GM13977 (cell line): ENCODE measurements at regions not wholly inside any gene's neighbourhood (a gene's known extent, or its start where the extent isn't known, plus 50 kb on each side); places are given as distances from the start of the nearest gene placed in this dataset.

ENCODE experiments used
- DNase-seq: peaks from one replicate; pipeline ENCODE4 v3.0.0; 2012; ENCODE audit warnings: low spot score
- CTCF ChIP-seq: IDR thresholded peaks from 2 replicates; pipeline ENCODE4 v1.5.1; 2012; ENCODE audit warnings: mild to moderate bottlenecking, control low read depth; ENCODE audit not compliant: insufficient read depth; ENCODE audit errors: extremely low read depth, missing control alignments
- in situ Hi-C: fragments of 300-500 bp; cut with MboI; formaldehyde crosslinking; loops from one replicate; pipeline ENCODE4 v1.12.0; 2022; ENCODE audit warnings: low sequenced_read_pairs, low pct_unique_long_range_greater_than_20kb, mixed read lengths, inconsistent platforms; ENCODE audit not compliant: unreplicated experiment

DNA sequence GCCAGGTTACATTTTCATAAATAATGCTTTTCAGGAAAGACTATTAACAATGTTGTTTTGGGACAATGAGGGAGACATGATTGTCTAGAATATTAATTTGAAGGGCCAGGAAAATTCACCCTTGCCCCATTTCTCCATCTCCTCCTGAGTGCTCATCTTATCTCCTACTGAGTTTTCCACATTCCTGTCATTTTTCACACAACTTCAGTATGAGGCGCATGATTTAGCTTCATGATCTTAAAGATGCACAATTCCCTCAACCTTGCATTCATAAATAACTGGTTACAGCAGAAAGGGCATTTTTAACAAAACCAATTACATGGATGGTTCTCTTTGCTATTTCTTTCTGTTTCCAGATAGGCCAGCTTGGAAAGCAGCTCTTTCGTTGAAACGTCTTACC is 1699.2 kb upstream of the IGFBP7 start:
- DNase-seq = no peak
- no peak for TF ChIP-seq CTCF
- in situ Hi-C loops = no loop called here

DNA sequence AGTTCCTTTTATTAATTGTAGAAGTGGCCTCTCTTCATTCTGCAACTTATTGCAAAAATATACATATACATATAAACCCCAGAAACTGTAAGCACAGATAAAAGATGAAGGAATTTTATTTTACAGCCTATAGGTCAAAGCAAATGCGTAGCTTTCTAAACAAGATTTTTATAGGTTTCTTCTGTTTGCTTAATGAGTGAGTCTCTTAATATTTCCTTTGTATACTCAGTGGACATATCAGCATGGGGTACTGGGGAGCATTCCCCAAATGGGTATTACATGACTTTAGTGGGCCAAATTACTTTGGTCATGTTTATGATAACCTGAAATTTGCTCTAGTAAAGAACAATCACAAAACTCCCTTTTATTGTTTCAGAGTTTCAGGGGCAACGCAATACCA is 1698.6 kb upstream of the IGFBP7 start:
- TF ChIP-seq CTCF = no peak
- in situ Hi-C loops = no loop called here
- DNase-seq = no peak

DNA sequence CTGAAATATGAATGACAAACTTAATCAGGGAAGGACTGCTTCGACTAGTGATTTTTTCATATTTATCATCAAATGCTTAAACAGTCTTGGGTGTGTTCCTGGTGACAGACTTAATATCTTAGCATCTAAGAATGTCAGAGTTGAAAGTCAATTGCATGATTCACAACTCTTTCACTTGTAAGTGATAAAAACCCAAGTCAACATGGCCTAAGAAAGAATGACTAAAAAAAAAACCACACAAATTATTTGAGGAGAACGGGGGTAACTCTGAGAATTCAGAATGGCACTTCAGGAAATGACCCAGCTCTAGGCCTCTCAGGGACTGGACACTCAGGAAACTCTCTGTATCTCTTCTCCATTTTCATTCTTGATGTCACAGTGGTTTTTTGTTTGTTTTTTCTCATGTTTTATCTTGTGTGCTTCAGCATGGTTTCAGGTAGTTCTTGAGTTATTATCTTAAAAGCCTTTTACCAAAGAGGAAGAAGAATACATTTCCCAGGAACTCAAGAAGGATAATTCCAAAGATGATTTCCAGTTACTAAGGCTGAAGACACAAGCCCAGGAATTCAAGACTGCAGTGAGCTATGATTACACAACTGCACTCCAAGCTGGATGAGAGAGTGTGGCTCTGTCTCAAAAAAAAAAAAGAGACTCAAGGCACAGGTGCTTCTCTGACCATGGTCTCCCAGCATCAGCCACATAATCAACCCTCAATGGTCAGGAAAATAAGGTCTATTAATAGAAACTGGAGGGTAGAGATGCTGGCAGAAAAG is 1697.8 kb upstream of the IGFBP7 start:
- no peak for TF ChIP-seq CTCF
- DNase-seq = no peak
- in situ Hi-C loops = no loop called here

GRCh38 chr4:58776627-58777026 is 1666.4 kb upstream of the IGFBP7 start:
- in situ Hi-C loops = no loop called here
- no peak for DNase-seq
- TF ChIP-seq CTCF = no peak

GRCh38 chr4:58767598-58767997 is 1657.4 kb upstream of the IGFBP7 start:
- DNase-seq = no peak
- TF ChIP-seq CTCF = no peak

DNA sequence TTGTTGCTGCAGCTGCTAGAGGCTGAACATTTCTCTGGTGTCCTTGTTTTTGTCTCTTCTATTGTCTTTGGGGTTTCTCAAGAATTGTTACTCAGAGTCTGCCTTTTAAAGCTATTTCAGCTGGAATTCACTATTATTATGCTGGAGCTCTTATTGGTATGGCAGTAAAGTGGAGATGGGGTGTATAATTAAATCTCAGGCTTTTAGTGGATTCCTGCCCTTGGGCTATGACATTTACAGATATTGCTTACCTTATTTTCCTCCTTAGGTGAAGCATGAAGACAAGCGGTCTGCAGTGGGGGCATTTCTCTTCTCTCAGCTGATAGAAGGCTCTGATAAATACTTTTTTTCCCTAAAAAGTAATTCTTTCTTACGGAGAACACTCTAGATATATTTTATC is 1656.6 kb upstream of the IGFBP7 start:
- no peak for TF ChIP-seq CTCF
- no peak for DNase-seq
- in situ Hi-C loops = no loop called here

More at GRCh38 chr4:58767598-58767997, 1657.4 kb upstream of the IGFBP7 start:
- in situ Hi-C loops = no loop called here

GRCh38 chr4:58761563-58761962 is 1651.4 kb upstream of the IGFBP7 start:
- in situ Hi-C loops = no loop called here
- no peak for TF ChIP-seq CTCF
- no peak for DNase-seq
